Left forelimb (tissue), 1 donor: ENCODE measurements at regions not wholly inside any gene's neighbourhood (a gene's known extent, or its start where the extent isn't known, plus 50 kb on each side); places are given as distances from the start of the nearest gene placed in this dataset.

ENCODE experiments used
- DNase-seq: peaks from one replicate; pipeline ENCODE4 v3.0.0-alpha.2; 2018; ENCODE audit warnings: low spot score

DNA sequence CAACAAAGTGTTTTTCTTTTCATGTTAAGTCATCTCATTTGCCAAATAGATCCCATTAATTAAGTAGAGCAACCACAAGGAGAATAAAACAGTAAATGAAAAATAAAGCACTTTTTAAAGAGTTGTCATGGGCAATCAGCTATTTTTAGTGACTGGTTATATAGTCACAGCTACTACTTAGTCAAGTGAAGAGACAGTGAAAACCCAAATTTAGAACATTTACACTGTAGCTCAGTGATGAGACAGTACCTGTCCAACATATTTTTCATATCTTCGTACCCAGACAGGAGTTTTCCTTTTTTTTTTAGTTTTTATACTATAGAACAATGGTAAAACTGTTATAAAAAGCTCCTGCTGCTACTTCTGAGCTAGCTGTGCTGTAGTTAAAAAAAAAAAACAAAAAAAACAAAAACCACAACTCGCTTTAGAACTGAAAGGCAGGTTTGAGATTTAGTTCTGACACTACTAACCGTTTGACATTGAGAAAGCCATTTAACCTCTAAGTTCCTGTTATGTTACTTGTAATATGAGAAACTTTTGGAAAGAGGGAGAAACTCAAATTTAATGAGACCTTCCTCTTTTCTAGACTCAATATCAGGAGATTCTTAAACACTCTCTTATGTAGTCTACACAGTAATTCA lies 777.5 kb downstream of the ADGRL2 start:
- no peak for DNase-seq

DNA sequence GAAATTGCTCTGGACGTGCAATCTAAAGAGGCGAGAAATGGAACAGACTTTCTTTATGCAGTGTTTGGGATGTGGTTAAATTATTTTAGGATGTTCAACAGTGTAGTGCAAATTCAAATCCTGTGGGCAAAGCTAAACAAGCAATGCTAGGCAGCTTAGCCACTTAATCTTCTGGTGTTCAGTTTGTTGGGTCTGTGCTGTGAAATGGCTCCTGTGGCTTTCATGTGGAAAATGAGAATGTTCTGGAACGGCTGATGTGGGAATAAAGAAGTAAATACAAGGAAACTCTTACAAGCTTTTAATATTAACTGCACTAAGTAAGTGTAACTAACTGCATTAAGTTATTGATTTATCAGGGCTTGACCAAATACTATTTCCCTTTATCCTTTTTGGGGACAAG lies 766.6 kb downstream of the ADGRL2 start:
- DNase-seq, result no peak

DNA sequence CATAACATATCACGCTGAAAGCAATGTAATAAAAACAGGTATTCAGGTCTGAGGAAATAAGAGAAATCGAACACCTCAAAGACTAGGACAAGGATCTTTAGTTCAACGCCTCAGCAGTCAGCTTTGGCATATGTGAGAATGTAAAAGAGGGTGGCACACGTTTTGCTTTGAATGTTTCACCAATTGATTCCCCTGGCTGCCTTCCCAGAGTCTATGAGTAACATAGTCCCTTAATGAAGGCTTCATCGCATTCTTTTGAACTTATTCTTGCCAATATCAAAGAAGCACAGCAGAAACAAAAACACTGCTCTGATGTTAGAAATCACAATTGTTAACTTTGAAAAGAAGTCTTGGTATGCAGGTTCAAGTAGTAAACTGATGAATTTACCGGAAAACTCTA lies 764.8 kb downstream of the ADGRL2 start:
- no peak for DNase-seq

DNA sequence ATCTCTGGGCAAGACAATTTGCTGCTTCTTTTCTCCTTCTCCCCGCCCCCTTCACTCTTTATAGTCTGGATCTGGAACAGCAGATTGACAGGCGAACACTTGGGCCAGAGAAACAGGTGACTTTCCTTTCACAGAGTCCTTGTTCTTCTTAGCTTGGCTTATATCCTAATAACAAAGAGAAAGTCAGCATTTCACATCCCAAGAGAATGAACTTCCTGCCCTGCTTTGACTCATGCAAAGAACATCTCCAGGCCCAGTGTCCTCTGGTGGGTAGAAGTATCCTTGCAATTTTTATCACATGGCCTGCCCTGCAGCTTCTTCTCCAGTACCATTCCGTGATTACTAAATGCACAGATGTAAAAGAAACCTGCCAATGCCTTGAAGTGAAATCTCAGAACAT lies 764.4 kb downstream of the ADGRL2 start:
- no peak for DNase-seq

DNA sequence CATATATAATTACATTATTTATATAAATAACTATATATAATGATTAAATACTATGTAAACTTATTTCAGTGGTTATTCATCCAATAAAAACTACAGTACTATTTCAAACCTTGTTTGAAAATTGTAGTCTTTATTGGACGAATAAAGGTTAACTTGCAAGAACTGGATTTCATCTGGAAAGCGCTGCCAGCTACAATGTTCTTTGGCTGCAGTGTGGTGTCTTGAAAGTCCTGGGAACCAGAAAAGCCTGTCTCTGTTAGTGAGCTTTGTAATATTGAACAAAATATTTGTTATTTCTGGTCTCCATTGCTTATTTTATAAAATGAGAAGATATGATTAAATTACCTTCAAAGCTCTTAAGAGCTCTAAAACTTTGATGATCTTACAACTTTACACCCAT lies 763.6 kb downstream of the ADGRL2 start:
- DNase-seq, result no peak

DNA sequence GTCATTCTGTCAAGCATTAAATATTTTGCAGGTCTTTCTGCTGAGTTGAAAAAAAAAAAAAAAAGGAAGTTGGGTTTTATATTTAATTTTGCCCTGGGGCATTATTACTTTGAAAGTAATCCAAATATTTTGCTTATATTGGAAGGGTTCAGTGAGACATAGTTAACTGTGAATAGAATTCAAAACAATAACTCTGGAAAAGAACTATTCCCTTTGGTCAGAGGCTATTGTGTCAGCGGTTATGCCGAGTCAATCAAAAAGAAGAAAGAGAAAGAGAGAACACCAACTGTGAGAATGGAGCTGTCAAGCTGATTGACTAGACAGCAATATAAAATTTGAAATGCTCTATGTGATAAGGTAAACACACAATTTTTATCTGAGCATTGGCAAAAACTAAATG lies 761.7 kb downstream of the ADGRL2 start:
- no peak for DNase-seq

DNA sequence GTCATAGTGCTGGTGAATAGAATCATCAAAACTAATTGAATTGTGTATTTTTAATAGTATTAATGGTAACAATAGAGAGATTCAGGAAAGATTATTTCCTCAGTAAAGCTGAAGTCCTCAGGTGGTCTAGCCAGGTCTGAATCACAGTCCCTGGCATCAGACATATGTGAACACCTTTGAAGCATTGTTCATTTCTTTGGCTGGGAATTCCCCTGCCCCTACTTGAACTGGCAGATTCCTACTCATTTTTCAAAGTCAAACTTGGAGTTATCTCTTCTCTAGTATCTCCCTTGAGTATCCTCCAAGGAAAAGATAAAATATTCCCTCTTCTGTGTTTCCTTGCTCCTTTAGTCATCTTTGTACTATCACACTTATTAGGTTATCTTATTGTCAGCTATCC lies 759.8 kb downstream of the ADGRL2 start:
- no peak for DNase-seq

DNA sequence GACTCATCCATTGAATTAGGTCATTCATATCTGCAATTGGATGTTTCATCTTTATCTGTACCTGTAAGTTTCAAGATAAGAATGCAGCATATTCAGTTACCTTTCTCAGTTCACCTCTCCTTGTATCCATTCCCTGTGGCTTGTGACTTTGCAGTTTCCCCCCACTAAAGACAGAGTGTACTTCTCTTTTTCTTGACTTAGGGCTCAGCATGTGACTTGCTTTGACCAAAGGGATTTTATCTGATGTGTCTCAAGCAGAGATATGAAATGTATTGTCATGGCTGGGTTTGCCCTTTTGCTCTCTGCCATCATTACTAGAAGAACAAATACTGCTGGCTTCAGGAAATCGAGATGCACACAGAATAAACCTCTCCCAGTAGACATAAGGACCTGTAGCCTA lies 754.8 kb downstream of the ADGRL2 start:
- no peak for DNase-seq

DNA sequence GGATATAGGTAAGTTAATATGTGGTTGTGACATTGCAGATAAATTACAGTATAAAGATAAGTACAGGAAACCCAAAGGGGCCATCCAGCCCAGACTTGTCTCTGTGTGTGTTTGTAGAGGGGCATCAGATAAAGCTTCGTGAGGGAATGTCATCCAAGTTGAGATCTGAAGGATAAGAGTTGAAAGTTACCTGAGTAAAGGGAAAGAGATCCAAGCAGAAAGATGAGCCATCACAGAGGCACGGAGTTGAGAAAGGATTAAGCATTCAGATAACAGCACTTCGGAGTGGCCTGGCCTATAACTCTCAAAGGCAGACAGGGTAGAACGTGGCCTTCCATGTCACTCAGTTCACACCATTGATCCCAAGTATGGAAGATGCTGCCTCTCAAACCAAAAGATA lies 749.1 kb downstream of the ADGRL2 start:
- no peak for DNase-seq

DNA sequence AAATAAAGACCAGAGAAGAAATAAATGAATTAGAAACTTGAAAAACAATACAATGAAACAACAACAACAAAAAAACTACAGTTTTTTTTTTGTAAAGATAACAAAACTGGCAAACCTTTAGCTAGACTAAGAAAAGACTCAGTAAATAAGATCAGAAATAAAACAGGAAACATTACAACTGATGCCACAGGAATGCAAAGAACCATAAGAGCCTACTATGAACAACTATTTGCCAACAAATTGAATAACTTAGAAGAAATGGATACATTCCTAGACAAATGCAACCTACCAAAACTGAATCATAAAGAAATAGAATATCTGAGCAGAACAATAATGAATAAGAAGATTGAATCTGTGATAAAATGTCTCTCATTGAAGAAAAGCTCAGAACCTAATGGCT lies 742.0 kb downstream of the ADGRL2 start:
- DNase-seq, result no peak

DNA sequence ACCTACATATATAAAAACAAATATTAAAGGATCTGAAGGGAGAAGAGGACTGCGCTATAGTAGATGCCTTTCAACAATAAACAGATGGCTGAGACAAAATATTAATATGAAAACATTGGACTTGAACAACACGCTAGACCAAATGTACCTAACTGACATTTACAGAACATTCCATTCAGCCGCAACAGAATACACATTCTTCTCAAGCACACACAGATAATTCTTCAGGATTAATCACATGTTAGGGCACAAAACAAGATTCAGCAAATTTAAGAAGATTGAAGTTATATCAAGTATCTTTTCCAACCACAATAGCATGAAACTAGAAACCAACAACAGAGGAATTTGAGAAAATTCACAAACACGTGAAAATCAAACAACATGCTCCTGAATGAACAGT lies 741.4 kb downstream of the ADGRL2 start:
- DNase-seq, result no peak

DNA sequence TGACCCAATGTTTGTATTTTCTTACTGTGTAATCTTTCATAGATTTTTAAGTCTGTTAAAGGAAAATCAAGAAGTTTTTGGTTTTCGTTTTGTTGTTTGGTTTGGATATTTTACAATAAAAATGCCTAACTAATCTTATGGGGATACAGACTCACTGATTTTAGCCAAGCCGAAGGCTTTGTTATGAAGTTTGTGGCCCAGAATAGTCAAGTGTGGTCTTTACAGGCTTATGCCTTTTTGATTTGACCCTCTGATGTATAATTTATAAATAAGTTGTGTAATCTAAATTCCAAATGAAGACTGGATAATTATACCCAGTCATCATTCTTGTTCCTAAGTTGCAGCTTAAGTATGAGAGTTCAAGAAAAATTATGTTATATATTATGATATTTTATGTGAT lies 739.3 kb downstream of the ADGRL2 start:
- no peak for DNase-seq

DNA sequence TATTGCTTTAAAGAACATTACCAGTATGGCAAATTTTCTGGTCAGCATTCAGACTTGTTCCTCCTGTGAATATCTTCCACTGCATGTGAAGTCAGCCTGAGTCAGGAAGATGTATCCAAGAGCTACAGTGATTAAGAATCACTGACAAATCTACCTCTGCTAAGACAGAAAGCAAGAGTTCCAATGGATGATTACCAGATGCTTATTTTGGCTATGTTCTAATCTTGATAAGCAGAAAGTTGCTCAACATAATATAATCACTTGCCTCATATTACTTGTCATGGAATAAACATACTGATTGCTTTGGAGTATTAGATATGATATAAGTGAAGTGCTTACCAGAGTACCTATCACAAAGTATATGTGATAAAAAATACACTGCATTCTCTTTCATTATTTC lies 738.1 kb downstream of the ADGRL2 start:
- DNase-seq, result no peak

DNA sequence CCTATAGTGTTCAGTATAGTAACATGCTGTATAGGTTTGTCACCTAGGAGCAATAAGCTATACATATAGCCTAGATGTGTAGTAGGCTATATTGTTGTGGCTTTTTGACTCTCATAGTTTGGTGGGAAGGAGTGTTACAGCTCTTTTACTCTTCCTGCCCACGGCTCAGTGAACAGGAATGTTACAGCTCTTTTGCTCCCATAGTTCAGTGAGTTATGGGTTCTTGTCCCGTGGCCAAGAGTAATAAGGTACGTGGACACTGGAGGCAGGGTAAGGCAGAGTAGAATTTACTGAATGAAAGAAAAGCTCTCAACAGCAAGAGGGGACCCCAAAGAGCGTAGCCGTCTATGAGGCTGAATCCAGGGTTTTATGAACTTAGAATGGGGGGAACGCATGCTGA lies 734.3 kb downstream of the ADGRL2 start:
- DNase-seq, result no peak

DNA sequence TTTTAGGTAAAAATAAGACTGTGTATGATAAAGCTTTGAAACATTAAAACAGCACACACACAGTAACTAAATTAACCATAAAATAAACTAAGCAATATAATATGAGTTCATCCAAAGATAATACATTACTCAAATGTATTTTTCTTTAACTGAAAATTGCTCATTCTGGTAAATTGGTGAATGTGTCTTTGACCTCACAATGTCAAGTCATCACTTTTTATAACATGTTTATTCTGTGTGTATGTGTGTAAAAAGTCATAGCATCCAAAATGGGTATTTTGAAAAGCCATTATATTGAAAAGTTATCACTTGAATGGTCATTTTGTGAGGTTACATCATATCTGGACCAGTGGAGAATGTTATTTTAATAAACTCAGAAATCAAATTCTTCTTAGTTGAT lies 724.6 kb downstream of the ADGRL2 start:
- no peak for DNase-seq

DNA sequence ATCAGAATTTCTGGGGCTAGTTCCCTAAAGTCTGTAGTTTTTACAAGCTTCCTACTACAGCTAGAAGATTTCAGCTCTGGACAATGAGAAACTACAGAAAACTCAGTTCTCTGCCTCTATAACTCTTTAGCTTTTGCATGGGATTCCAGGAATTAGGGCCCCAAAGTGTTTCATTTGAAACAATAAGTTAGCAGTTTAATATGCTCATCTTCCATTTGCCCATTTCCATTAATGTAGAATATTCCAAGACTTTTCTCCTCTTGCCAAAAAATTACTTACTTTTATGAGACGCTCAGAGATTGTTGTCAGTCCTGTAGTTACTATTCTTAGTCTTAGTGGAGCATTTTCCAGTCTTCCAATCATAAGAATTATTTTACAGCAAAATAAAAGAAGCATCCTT lies 719.9 kb downstream of the ADGRL2 start:
- DNase-seq, result no peak

DNA sequence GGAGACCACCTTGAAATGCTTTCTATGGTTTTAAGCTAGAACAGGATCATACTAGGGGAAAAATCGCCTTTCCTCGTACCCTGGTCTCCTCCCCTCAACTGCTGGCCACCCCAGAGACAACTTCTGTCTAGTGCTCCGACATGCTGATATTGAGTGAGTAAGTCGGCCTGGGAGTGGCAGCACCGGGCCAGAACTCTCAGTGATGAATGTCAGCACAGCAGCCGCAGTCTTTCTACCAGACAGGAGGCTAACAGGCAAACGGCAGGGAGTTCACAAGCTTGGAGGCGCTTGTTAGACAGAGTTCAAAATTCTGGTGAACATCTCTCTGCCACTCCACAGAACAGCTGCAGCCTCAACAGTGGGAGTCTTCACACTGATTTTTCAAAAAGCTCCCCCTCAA lies 716.9 kb downstream of the ADGRL2 start:
- no peak for DNase-seq

DNA sequence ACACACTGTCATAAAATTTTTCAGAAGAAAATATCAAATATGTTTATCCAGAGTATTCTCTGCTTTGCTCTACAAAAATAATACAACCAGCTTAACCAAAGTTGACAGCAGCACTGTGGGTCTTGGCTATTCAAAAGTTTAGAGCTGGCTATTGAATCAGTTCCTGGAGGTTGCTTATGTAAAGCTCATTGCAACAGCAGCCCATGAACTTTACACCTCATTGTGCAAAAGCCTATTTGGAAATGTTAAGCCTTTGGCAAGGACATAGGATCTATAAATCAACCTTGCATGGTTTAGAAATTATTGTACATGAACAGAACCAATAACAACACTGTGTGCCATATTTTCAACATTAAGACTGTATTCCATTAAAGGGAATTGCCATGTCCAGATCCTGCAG lies 714.9 kb downstream of the ADGRL2 start:
- DNase-seq, result no peak

DNA sequence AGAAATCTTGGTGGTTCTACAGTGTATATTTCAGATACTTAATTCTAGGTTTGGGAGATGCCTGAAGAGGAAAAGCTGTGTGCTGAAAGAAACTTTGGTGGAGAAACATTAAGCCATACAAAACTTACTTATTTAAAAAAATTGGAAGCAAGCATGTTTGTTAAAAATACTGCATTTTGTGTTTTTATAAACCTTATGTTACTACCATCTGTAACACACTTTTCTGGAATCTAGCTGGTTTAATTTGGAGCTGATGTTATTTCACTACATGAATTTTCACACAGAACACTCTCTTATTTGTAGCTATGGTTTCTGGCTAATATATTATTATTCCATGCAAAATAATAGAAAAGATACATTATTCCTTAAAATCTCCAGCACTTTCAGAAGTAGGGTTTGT lies 710.7 kb downstream of the ADGRL2 start:
- no peak for DNase-seq

DNA sequence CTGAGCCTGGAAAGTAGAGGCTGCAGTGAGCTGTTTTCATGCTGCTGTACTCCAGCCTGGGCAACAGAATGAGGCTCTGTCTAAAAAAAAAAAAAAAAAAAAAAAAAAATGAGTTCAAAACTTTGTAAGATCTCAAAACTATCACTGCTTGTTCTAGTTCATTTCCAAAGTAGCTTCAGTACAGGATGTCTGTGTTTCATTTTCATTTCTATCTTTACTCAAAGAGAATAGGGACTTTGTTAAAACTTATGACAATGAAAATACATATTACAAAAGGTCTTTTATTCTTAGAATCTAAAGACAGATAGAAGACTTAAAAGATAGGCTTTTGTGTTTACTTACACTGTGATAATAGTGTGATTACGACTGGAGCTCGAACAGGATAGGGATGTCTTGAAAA lies 709.7 kb downstream of the ADGRL2 start:
- no peak for DNase-seq

DNA sequence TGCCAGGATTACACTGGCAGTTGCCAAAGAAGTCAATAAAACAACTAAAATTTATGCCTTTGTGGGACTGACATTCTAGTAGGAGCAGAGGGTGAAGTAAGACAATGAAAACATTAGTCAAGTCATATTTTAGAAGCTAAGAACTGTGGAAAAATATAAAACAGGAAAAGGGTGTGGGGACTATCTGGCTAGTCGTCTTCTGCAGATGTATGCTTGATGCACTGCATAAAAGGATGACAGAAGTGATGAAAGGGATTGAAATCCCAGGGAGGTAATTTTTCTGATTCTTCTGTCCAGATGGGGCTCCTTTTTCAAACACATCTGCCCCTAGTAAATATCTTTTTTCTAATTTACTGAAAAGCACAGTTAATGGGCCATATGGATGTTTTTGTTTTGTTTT lies 706.3 kb downstream of the ADGRL2 start:
- DNase-seq, result no peak

DNA sequence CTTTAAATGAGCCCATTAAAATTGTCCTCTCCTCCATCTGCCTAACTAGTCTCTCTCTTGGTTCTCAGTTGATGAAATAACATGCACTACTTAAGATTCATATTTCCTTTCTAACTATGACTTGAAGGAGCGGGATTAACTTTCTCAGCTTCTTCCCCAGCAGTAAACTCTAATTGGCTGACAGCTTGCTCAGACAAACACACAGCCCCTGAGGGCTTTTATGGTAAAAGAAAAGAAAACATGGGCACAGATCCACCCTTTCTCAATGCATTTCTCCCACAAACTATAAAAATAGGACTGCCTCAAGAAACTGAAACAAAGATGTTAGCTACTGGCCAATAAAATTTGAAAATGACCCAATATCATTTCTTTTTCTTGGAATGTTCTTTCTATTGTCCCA lies 703.1 kb downstream of the ADGRL2 start:
- no peak for DNase-seq

DNA sequence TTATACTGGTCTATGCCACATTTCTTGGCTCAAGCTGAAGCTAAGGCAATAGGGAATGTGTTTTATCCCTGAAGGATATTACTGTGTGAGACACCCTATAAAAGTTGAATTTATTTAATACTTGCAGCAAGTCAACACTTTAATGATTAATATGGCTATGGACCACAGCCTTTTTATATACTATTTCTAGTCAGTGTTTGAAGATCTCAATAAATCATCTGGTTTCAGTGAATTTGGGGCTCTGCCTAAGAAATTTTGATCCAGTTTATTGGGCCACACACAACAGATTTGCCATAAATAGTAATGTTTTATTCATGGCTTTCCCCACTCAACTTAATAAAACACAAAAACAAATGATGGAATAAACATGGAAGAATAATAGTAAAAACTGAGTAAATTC lies 698.3 kb downstream of the ADGRL2 start:
- DNase-seq, result no peak

DNA sequence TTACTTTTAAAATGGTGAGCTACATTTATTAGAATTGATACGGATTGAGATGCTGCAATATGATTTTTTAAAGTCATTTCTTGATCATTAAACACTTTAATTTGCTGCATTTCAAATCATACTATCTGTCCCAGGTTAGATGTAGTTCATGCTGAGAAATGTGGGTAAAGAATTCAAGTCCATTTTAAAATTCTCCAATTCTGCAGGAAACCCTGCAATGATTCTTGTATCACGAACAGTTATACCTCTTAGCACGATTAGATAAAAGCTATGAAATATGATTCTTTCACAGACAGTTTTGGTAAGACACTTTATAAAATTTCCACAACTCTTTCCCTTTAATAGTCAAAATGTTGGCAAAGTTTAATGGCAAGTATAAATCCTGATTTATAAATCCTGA lies 693.4 kb downstream of the ADGRL2 start:
- DNase-seq, result no peak

DNA sequence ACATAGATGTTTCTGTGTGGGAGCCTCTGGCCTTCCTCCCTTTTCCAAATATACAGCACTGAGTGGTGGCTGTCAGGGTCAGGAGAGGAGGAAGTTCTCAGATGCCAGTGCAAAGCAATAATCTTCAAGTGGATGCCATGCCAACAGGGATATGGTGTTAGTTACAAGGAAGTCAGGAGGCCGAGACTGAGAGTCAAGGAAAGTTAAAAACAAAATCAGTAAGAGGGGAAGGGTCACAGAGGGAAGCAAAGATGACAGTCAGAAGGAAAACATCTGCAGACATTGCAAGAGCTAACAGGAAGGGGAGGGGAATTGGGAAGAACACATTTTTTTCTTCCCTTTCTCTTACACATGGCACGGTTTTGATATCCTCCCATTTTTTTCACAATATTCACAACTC lies 691.4 kb downstream of the ADGRL2 start:
- DNase-seq, result no peak
